Fibroblast of villous mesenchyme (primary cell): ENCODE measurements at regions not wholly inside any gene's neighbourhood (a gene's known extent, or its start where the extent isn't known, plus 50 kb on each side); places are given as distances from the start of the nearest gene placed in this dataset.
"Not testable (repeated sequence)": the region's sequence is repeated elsewhere in the genome, so short reads cannot be mapped to it uniquely, and the experiment has no call there.

Experiments used
- DNase-seq: peaks from one replicate; pipeline ENCODE4 v3.0.0-alpha.2; 2010; ENCODE audit warnings: low read depth
- H3K4me3 ChIP-seq: 2 replicates; pipeline ENCODE4 v1.5.1; 2011; ENCODE audit warnings: low read depth, mild to moderate bottlenecking, low read length
- TF ChIP-seq, protein P1 (sequence below): IDR thresholded peaks from 2 replicates; pipeline ENCODE4 v1.5.1; 2012; ENCODE audit warnings: low read depth, mild to moderate bottlenecking, low read length; ENCODE audit not compliant: insufficient read depth

DNA sequence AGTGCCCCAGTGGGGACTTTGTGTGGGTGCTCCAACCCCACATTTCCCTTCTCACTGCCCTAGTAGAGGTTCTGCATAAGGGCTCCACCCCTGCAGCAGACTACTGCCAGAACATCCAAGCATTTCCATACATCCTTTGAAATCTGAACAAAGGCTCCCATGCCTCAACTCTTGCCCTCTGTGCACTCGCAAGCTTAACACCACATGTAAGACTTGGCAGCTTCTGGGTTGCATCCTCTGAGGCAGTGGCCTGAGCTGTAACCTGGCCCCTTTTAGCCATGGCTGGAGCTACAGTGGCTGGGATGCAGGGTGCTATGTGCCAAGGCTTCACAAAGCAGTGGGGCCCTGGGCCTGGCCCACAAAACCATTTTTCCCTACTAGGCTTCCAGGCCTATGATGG is 128.9 kb downstream of the TYW3 start:
- no peak overlapping the region for H3K4me3 ChIP-seq
- no peak for DNase-seq
- TF ChIP-seq, protein P1, sequence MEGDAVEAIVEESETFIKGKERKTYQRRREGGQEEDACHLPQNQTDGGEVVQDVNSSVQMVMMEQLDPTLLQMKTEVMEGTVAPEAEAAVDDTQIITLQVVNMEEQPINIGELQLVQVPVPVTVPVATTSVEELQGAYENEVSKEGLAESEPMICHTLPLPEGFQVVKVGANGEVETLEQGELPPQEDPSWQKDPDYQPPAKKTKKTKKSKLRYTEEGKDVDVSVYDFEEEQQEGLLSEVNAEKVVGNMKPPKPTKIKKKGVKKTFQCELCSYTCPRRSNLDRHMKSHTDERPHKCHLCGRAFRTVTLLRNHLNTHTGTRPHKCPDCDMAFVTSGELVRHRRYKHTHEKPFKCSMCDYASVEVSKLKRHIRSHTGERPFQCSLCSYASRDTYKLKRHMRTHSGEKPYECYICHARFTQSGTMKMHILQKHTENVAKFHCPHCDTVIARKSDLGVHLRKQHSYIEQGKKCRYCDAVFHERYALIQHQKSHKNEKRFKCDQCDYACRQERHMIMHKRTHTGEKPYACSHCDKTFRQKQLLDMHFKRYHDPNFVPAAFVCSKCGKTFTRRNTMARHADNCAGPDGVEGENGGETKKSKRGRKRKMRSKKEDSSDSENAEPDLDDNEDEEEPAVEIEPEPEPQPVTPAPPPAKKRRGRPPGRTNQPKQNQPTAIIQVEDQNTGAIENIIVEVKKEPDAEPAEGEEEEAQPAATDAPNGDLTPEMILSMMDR, result no peak

DNA sequence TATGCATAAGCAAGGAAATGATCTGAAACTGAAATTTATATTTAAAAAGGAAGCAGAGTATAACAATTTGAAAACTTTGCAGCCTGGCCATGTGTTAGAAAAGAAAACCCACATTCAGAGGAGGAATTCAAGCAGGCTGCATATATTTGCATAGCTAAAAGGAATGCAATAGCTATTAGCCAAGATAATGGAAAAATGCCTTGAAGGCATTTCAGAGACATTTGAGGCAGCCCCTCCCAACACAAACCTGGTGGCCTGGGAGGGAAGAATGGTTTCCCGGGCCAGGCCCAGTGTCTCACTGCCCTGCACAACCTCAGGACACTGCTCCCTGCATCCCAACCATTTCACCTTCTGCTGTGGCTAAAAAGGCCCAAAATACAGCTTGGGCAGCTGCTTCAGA is 136.8 kb downstream of the TYW3 start:
- no peak overlapping the region for H3K4me3 ChIP-seq
- TF ChIP-seq, protein P1, result no peak
- no peak for DNase-seq

DNA sequence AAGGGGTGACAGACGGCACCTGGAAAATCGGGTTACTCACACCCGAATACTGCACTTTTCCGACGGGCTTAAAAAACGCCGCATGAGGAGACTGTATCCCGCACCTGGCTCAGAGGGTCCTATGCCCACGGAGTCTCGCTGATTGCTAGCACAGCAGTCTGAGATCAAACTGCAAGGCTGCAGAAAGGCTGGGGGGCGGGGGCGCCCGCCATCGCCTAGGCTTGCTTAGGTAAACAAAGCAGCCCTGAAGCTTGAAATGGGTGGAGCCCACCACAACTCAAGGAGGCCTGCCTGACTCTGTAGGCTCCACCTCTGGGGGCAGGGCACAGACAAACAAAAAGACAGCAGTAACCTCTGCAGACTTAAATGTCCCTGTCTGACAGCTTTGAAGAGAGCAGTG is 144.4 kb downstream of the TYW3 start:
- DNase-seq, H3K4me3 ChIP-seq: not testable (repeated sequence)

DNA sequence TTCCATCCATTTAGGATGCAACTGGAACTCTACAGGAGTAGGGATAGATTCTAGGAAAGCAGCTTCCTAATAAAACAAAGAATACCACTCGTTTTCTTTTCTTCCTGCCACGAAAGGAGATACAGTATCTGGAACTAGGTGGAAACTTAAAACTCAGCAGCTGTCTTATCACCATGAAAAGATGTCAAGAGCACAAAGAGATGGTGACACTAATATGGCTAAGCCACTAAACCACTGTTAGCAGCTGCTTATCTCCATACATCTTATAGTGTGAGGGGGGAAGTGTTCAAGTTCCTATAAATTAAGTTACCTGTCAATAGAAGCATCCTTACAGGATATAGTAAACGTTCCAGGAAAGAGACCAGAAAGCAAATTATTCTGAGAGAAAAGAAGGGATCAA is 162.5 kb downstream of the TYW3 start:
- H3K4me3 ChIP-seq, result no peak overlapping the region
- no peak for DNase-seq
- TF ChIP-seq, protein P1, result no peak

DNA sequence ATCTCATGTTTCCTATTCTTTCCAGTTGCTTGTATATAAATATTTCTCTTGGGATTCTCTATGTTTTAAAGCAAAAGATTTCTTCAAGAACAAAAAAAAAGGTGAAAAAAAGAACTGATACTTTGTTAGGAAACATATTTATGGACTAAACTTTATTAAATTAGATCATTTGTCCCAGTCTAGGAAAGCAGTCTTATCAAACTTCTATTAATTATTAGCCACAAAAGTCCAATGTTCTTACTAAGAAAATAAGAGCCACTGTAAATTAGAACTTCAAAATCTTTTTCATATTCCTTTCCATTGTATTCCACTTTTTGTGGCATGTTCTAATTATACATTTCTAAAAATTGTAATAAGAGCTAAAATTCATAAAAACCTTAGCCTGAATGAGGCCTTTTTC is 175.2 kb downstream of the TYW3 start:
- DNase-seq, result no peak
- H3K4me3 ChIP-seq, result no peak overlapping the region
- TF ChIP-seq, protein P1, result no peak

DNA sequence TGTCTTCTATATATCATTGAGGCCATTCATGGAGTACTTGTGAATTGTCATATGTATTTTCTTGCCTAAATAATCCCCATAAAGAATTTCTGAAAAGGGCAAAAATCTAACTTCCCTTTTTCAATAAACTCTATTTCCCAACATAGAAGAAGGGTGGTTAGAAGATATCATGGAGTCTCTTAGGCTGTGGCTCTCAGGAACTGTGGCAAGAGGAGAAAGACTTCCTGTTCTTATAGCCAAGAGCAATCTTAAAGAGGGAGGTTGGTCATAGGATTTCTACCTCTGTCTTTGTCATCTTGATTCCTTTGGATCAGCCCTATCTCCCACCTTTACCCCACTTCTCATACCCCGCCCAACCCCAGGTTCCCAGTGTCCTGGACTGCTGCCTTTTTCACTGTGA is 175.8 kb downstream of the TYW3 start:
- no peak overlapping the region for H3K4me3 ChIP-seq
- TF ChIP-seq, protein P1, result no peak
- DNase-seq, result no peak

DNA sequence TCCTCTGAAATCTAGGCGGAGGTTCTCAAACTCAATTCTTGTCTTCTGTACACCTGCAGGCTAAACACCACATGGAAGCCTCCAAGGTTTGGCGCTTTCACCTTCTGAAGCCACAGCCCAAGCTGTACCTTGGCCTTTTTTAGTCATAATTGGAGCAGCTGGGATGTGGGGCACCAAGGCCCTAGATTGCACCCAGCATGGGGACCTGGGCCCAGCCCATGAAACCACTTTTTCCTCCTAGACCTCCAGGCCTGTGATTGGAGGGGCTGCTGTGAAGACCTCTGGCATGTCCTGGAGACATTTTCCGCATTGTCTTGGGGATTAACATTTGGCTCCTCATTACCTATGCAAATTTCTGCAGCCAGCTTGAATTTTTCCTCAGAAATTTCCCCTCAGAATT is 181.0 kb downstream of the TYW3 start:
- no peak overlapping the region for H3K4me3 ChIP-seq
- DNase-seq, result no peak
- TF ChIP-seq, protein P1, result no peak
